ENCODE measurements at regions not wholly inside any gene's neighbourhood (a gene's known extent, or its start where the extent isn't known, plus 50 kb on each side); places are given as distances from the start of the nearest gene placed in this dataset.
"Not testable (repeated sequence)": the region's sequence is repeated elsewhere in the genome, so short reads cannot be mapped to it uniquely, and the experiment has no call there.

GRCh38 chr14:82987502-82988124, 1454.0 kb upstream of the SEL1L start:
- no peak for DNase-seq (ENCODE audit: low read depth)
- H3K4me3 ChIP-seq (ENCODE audit: low read length): no peak overlapping the region
- no peak for TF ChIP-seq CTCF (conservative IDR thresholded peaks at IDR 0.05; ENCODE audit: low read length)

- H3K4me3 ChIP-seq (ENCODE audit: low read length); DNase-seq (ENCODE audit: low read depth): not testable (repeated sequence)
Measured at GRCh38 chr14:82994547-82994946, 1460.9 kb upstream of the SEL1L start.

GRCh38 chr14:82999802-83000201, 1466.1 kb upstream of the SEL1L start:
- TF ChIP-seq CTCF (conservative IDR thresholded peaks at IDR 0.05; ENCODE audit: low read length): peak; percentile 34; the same call in 1 of the 2 replicates
- no peak overlapping the region for H3K4me3 ChIP-seq (ENCODE audit: low read length)
- no peak for DNase-seq (ENCODE audit: low read depth)

GRCh38 chr14:83004456-83005006, 1470.9 kb upstream of the SEL1L start:
- no peak overlapping the region for H3K4me3 ChIP-seq (ENCODE audit: low read length)
- TF ChIP-seq CTCF (conservative IDR thresholded peaks at IDR 0.05; ENCODE audit: low read length): no peak
- DNase-seq (ENCODE audit: low read depth): no peak

GRCh38 chr14:83006121-83006670, 1472.5 kb upstream of the SEL1L start:
- H3K4me3 ChIP-seq (ENCODE audit: low read length): no peak overlapping the region
- TF ChIP-seq CTCF (conservative IDR thresholded peaks at IDR 0.05; ENCODE audit: low read length): no peak
- no peak for DNase-seq (ENCODE audit: low read depth)

- not testable (repeated sequence) for H3K4me3 ChIP-seq (ENCODE audit: low read length); DNase-seq (ENCODE audit: low read depth)
Measured at GRCh38 chr14:83007052-83007451, 1473.4 kb upstream of the SEL1L start.

- TF ChIP-seq CTCF (conservative IDR thresholded peaks at IDR 0.05; ENCODE audit: low read length): no peak
- no peak for DNase-seq (ENCODE audit: low read depth)
- no peak overlapping the region for H3K4me3 ChIP-seq (ENCODE audit: low read length)
Measured at GRCh38 chr14:83007641-83008225, 1474.1 kb upstream of the SEL1L start.

GRCh38 chr14:83017296-83017695, 1483.6 kb upstream of the SEL1L start:
- no peak for DNase-seq (ENCODE audit: low read depth)
- H3K4me3 ChIP-seq (ENCODE audit: low read length): no peak overlapping the region
- TF ChIP-seq CTCF (conservative IDR thresholded peaks at IDR 0.05; ENCODE audit: low read length): no peak
